ENCODE measurements at regions not wholly inside any gene's neighbourhood (a gene's known extent, or its start where the extent isn't known, plus 50 kb on each side); places are given as distances from the start of the nearest gene placed in this dataset.

DNA sequence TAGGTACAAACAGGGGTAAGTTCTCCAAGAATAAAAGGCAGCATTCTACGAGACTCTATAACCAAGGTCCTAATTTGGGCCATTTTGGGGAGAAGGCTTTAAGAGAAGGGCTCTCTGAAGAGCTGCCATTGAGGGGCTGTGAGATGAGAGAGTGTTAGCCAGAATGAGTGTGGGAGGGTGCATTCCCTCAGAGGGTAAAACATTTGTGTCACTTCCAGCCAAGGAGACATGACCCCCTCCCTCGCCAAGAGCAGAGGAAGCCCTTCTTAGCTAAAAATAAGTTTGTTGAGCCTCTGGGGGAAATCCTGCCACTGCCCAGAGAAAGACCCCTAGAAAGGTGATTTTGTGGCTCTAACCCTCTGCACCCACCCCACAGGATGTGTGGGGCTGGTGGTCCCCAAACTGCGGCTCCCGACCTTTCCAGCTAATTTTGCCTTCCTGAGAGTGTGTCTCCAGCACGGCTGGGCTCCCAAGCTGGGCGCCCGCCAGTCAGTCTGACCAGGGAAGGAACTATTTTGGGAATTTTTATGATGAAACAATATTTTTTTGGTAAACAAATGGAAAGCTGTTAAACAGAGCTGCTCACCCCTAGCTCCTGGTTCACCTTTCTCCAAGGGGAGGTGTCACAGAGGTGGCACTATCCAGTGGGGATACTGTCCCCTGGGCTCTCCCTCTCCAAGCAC, 65.9 kb upstream of the JDP2 start:
- TF ChIP-seq, protein P1, sequence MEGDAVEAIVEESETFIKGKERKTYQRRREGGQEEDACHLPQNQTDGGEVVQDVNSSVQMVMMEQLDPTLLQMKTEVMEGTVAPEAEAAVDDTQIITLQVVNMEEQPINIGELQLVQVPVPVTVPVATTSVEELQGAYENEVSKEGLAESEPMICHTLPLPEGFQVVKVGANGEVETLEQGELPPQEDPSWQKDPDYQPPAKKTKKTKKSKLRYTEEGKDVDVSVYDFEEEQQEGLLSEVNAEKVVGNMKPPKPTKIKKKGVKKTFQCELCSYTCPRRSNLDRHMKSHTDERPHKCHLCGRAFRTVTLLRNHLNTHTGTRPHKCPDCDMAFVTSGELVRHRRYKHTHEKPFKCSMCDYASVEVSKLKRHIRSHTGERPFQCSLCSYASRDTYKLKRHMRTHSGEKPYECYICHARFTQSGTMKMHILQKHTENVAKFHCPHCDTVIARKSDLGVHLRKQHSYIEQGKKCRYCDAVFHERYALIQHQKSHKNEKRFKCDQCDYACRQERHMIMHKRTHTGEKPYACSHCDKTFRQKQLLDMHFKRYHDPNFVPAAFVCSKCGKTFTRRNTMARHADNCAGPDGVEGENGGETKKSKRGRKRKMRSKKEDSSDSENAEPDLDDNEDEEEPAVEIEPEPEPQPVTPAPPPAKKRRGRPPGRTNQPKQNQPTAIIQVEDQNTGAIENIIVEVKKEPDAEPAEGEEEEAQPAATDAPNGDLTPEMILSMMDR (IDR thresholded peaks at IDR 0.05; ENCODE audit: low read depth, low read length, poor library complexity, severe bottlenecking) = no peak
- no peak for TF ChIP-seq EZH2phosphoT487 (IDR thresholded peaks at IDR 0.05; ENCODE audit: borderline replicate concordance, low read length)
